ENCODE measurements at regions not wholly inside any gene's neighbourhood (a gene's known extent, or its start where the extent isn't known, plus 50 kb on each side); places are given as distances from the start of the nearest gene placed in this dataset.

DNA sequence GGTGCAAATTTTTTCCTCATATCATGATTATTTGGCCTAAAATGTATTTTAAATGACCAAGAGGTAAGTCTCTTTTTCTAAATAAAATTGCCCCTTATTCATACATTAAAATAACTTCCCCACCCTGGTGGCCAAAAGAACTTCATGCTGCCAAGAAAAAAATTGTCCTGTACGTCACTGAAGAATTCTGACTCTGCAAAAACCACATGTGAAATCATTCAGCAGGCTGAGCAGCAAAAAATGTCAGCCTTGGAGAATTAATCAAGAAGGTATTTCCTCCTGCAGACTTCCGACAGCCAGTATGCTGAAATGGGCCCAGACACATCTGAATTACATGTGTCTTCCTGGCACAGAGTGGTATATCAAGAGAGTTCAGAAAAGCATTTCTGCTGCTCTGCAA lies 94.6 kb upstream of the HMHB1 start:
- Histone ChIP-seq H3K27me3 (ENCODE audit: control insufficient read depth, insufficient read depth, low read length) (no peaks in the 10 kb centered on the region), H3K36me3 (ENCODE audit: control insufficient read depth, insufficient read depth, low read length) (no peaks in the 10 kb centered on the region), H3K4me3 (ENCODE audit: low read depth in 2 of 2, low read length in 2 of 2) (no peak overlapping the region), H3K27ac (ENCODE audit: low read length) (no peak overlapping the region), H3K4me1 (ENCODE audit: control insufficient read depth, insufficient read depth, low read length) (no peaks in the 10 kb centered on the region), H3K9me3 (ENCODE audit: control insufficient read depth, insufficient read depth, low read depth, low read length) (no peaks in the 10 kb centered on the region)
- in situ Hi-C loops (cut with HindIII; ENCODE audit: low pct_unique_long_range_greater_than_20kb, low sequenced_read_pairs): no loop called here
- TF ChIP-seq TCF7L2 (IDR thresholded peaks at IDR 0.05; ENCODE audit: low read depth, low read length) (no peak), SIN3A (IDR thresholded peaks at IDR 0.05; ENCODE audit: borderline replicate concordance, insufficient read depth, low read depth, low read length) (no peak), POLR2AphosphoS5 (IDR thresholded peaks at IDR 0.05; ENCODE audit: low read depth, low read length) (no peak)
- TF ChIP-seq, protein P1, sequence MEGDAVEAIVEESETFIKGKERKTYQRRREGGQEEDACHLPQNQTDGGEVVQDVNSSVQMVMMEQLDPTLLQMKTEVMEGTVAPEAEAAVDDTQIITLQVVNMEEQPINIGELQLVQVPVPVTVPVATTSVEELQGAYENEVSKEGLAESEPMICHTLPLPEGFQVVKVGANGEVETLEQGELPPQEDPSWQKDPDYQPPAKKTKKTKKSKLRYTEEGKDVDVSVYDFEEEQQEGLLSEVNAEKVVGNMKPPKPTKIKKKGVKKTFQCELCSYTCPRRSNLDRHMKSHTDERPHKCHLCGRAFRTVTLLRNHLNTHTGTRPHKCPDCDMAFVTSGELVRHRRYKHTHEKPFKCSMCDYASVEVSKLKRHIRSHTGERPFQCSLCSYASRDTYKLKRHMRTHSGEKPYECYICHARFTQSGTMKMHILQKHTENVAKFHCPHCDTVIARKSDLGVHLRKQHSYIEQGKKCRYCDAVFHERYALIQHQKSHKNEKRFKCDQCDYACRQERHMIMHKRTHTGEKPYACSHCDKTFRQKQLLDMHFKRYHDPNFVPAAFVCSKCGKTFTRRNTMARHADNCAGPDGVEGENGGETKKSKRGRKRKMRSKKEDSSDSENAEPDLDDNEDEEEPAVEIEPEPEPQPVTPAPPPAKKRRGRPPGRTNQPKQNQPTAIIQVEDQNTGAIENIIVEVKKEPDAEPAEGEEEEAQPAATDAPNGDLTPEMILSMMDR (IDR thresholded peaks at IDR 0.05): no peak
- TF ChIP-seq, protein P2, sequence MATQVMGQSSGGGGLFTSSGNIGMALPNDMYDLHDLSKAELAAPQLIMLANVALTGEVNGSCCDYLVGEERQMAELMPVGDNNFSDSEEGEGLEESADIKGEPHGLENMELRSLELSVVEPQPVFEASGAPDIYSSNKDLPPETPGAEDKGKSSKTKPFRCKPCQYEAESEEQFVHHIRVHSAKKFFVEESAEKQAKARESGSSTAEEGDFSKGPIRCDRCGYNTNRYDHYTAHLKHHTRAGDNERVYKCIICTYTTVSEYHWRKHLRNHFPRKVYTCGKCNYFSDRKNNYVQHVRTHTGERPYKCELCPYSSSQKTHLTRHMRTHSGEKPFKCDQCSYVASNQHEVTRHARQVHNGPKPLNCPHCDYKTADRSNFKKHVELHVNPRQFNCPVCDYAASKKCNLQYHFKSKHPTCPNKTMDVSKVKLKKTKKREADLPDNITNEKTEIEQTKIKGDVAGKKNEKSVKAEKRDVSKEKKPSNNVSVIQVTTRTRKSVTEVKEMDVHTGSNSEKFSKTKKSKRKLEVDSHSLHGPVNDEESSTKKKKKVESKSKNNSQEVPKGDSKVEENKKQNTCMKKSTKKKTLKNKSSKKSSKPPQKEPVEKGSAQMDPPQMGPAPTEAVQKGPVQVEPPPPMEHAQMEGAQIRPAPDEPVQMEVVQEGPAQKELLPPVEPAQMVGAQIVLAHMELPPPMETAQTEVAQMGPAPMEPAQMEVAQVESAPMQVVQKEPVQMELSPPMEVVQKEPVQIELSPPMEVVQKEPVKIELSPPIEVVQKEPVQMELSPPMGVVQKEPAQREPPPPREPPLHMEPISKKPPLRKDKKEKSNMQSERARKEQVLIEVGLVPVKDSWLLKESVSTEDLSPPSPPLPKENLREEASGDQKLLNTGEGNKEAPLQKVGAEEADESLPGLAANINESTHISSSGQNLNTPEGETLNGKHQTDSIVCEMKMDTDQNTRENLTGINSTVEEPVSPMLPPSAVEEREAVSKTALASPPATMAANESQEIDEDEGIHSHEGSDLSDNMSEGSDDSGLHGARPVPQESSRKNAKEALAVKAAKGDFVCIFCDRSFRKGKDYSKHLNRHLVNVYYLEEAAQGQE (IDR thresholded peaks at IDR 0.05; ENCODE audit: insufficient read depth in 1 of 2, low read depth in 2 of 2, low read length in 1 of 2): no peak
- ATAC-seq (no peak), DNase-seq (ENCODE audit: low read depth, low spot score) (no peak)
- CTCF ChIA-PET: no interaction called here
- intact Hi-C loops (cut with micrococcal nuclease; ENCODE audit: unreplicated experiment): no loop called here
- POLR2A ChIA-PET: no interaction called here
- no TSS peak for BruUV-seq (replicated peaks)

DNA sequence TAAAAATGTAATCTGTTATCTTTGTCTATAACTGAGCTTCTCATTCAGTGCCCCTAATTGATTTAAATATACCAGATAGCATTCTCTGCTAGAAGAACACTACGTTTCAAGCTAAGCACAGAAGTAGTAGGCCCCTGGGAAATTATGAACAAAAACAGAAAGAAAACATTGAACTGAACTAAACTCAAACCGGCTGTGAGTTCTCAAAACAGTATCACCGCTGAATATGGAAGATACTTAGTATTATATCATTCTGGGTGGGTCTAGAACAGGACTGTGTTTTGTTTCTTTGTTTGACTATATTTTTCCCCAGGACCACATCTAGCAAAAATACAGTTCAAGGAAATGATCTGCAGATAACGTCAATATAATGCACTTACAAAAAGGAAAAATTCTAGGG lies 95.1 kb upstream of the HMHB1 start:
- no TSS peak for BruUV-seq (replicated peaks)
- no peak overlapping the region for H3K27ac ChIP-seq (ENCODE audit: low read length)
- ChIA-PET POLR2A (no interaction called here), CTCF (no interaction called here)
- no peak overlapping the region for H3K4me3 ChIP-seq (ENCODE audit: low read depth in 2 of 2, low read length in 2 of 2)
- no peak for ATAC-seq
- H3K9me3 ChIP-seq (ENCODE audit: control insufficient read depth, insufficient read depth, low read depth, low read length): no peaks in the 10 kb centered on the region
- intact Hi-C loops (cut with micrococcal nuclease; ENCODE audit: unreplicated experiment): no loop called here
- DNase-seq (ENCODE audit: low read depth, low spot score): no peak
- in situ Hi-C loops (cut with HindIII; ENCODE audit: low pct_unique_long_range_greater_than_20kb, low sequenced_read_pairs): no loop called here
- TF ChIP-seq SIN3A (IDR thresholded peaks at IDR 0.05; ENCODE audit: borderline replicate concordance, insufficient read depth, low read depth, low read length) (no peak), POLR2AphosphoS5 (IDR thresholded peaks at IDR 0.05; ENCODE audit: low read depth, low read length) (no peak), TCF7L2 (IDR thresholded peaks at IDR 0.05; ENCODE audit: low read depth, low read length) (no peak)
- TF ChIP-seq, protein P2 (IDR thresholded peaks at IDR 0.05; ENCODE audit: insufficient read depth in 1 of 2, low read depth in 2 of 2, low read length in 1 of 2): no peak
- TF ChIP-seq, protein P1 (IDR thresholded peaks at IDR 0.05): no peak
- H3K4me1 ChIP-seq (ENCODE audit: control insufficient read depth, insufficient read depth, low read length): no peaks in the 10 kb centered on the region
- no peaks in the 10 kb centered on the region for H3K27me3 ChIP-seq (ENCODE audit: control insufficient read depth, insufficient read depth, low read length)
- no peaks in the 10 kb centered on the region for H3K36me3 ChIP-seq (ENCODE audit: control insufficient read depth, insufficient read depth, low read length)
